H1 (cell line): ENCODE measurements at regions not wholly inside any gene's neighbourhood (a gene's known extent, or its start where the extent isn't known, plus 50 kb on each side); places are given as distances from the start of the nearest gene placed in this dataset.

ENCODE experiments used
- CTCF ChIA-PET: fragments of 300-600 bp; sonication (Branson Sonifier 250); formaldehyde crosslinking; loops from one replicate; lab custom pipeline; 2021; ENCODE audit not compliant: partially characterized antibody; lab: Charles Lee
- POLR2A ChIA-PET: fragments of 300-600 bp; sonication (Branson Sonifier 250); formaldehyde crosslinking; loops from one replicate; lab custom pipeline; 2021; ENCODE audit warnings: inconsistent platforms; ENCODE audit not compliant: partially characterized antibody; lab: Charles Lee
- DNase-seq, 2 experiments: peaks; one replicate each; pipeline versions ENCODE4 v3.0.0 to v3.0.0-alpha.2; 2010 to 2022; ENCODE audit warnings: low spot score in 2 of 2, low read depth in 1 of 2, mixed read lengths in 1 of 2
- FAIRE-seq: peaks from 2 replicates; lab custom pipeline; 2011; peaks lifted over from hg19 to GRCh38; lab: Jason Lieb, UNC
- H2AFZ ChIP-seq: 2 replicates; pipeline ENCODE4 v1.8.1; 2012; ENCODE audit warnings: low read length, inconsistent platforms
- H2AK5ac ChIP-seq: 2 replicates; pipeline ENCODE4 v1.6.1; 2013; ENCODE audit warnings: low read depth, low read length
- H2BK120ac ChIP-seq: replicated peaks from 2 replicates; pipeline ENCODE3; 2013; ENCODE audit warnings: low read depth, low read length, inconsistent platforms
- H2BK12ac ChIP-seq: 2 replicates; pipeline ENCODE4 v1.6.1; 2013; ENCODE audit warnings: low read depth, low read length
- H2BK15ac ChIP-seq: 2 replicates; pipeline ENCODE4 v1.6.1; 2013; ENCODE audit warnings: low read length
- H2BK20ac ChIP-seq: 2 replicates; pipeline ENCODE4 v1.6.1; 2013; ENCODE audit warnings: low read length
- H2BK5ac ChIP-seq: 2 replicates; pipeline ENCODE4 v1.6.1; 2013; ENCODE audit warnings: low read depth, low read length
- H3K14ac ChIP-seq: 2 replicates; pipeline ENCODE4 v1.6.1; 2013; ENCODE audit warnings: inconsistent platforms; ENCODE audit not compliant: insufficient read length
- H3K18ac ChIP-seq: 2 replicates; pipeline ENCODE4 v1.6.1; 2013; ENCODE audit warnings: low read length; ENCODE audit errors: extremely low read depth
- H3K23ac ChIP-seq: 2 replicates; pipeline ENCODE4 v1.6.1; 2013; ENCODE audit warnings: inconsistent platforms; ENCODE audit not compliant: insufficient read length
- H3K23me2 ChIP-seq: 2 replicates; pipeline ENCODE4 v1.6.1; 2013; ENCODE audit warnings: low read depth, low read length
- H3K27ac ChIP-seq: 2 replicates; pipeline ENCODE4 v1.6.1; 2011; ENCODE audit warnings: low read depth, low read length, inconsistent platforms
- H3K27me3 ChIP-seq, 4 experiments: replicated peaks in 1 of 4; 1 replicate in 1 of 4; 2 replicates in 3 of 4; pipeline versions ENCODE4 v1.6.1 to v1.8.1; 2011 to 2013; ENCODE audit warnings: low read length in 3 of 4, mild to moderate bottlenecking in 3 of 4, inconsistent platforms in 2 of 4, mixed read lengths in 2 of 4, moderate library complexity in 1 of 4; ENCODE audit not compliant: control insufficient read depth in 3 of 4, insufficient read depth in 3 of 4; ENCODE audit errors: extremely low read depth in 1 of 4
- H3K36me3 ChIP-seq, 4 experiments: 2 replicates each; pipeline versions ENCODE4 v1.6.1 to v1.8.1; 2011 to 2013; ENCODE audit warnings: mild to moderate bottlenecking in 4 of 4, low read length in 3 of 4, moderate library complexity in 2 of 4, control low read depth in 1 of 4, inconsistent platforms in 1 of 4; ENCODE audit not compliant: insufficient read depth in 4 of 4, control insufficient read depth in 2 of 4
- H3K4ac ChIP-seq: replicated peaks from 2 replicates; pipeline ENCODE3; 2013; ENCODE audit warnings: low read length, low read depth, mixed read lengths, inconsistent platforms; ENCODE audit not compliant: insufficient read length
- H3K4me1 ChIP-seq, 4 experiments: replicated peaks in 1 of 4; 1 replicate in 1 of 4; 2 replicates in 3 of 4; pipeline versions ENCODE4 v1.6.1 to v1.8.1; 2011 to 2013; ENCODE audit warnings: low read length in 3 of 4, inconsistent platforms in 2 of 4, mixed read lengths in 1 of 4; ENCODE audit not compliant: insufficient read depth in 4 of 4, control insufficient read depth in 3 of 4
- H3K4me2 ChIP-seq, 2 experiments: 2 replicates each; pipeline versions ENCODE4 v1.6.1 to v1.8.1; 2011 to 2013; ENCODE audit warnings: low read depth in 2 of 2, low read length in 2 of 2, control low read depth in 1 of 2, inconsistent platforms in 1 of 2, mild to moderate bottlenecking in 1 of 2; ENCODE audit not compliant: insufficient read depth in 1 of 2
- H3K4me3 ChIP-seq, 4 experiments: fragments of 200-600, 300-600 bp in 1 of 4; sonication (generic), shearing (Covaris generic), sonication (Bioruptor Twin) in 1 of 4; 2 replicates each; pipeline versions ENCODE4 v1.5.1 to v1.8.1; 2011 to 2016; ENCODE audit warnings: low read length in 4 of 4, low read depth in 3 of 4, control low read depth in 2 of 4, inconsistent platforms in 2 of 4, mild to moderate bottlenecking in 2 of 4, mixed read lengths in 1 of 4, moderate library complexity in 1 of 4; ENCODE audit not compliant: insufficient read depth in 2 of 4; ENCODE audit errors: extremely low read depth in 1 of 4
- H3K56ac ChIP-seq: replicated peaks from 2 replicates; pipeline ENCODE3; 2013; ENCODE audit warnings: low read depth, mild to moderate bottlenecking, mixed read lengths, low read length, inconsistent platforms; ENCODE audit not compliant: insufficient read length
- H3K79me1 ChIP-seq: 2 replicates; pipeline ENCODE4 v1.6.1; 2013; ENCODE audit warnings: low read depth, low read length, control low read depth
- H3K79me2 ChIP-seq, 2 experiments: 2 replicates each; pipeline versions ENCODE4 v1.6.1 to v1.8.1; 2012 to 2013; ENCODE audit warnings: low read length in 2 of 2, mild to moderate bottlenecking in 2 of 2, inconsistent platforms in 1 of 2; ENCODE audit not compliant: insufficient read depth in 2 of 2, control insufficient read depth in 1 of 2
- H3K9ac ChIP-seq, 4 experiments: replicated peaks in 1 of 4; 1 replicate in 1 of 4; 2 replicates in 3 of 4; pipeline versions ENCODE4 v1.6.1 to v1.8.1; 2011 to 2013; ENCODE audit warnings: low read depth in 3 of 4, low read length in 3 of 4, control low read depth in 2 of 4, mild to moderate bottlenecking in 2 of 4, moderate library complexity in 2 of 4, inconsistent platforms in 1 of 4; ENCODE audit errors: extremely low read depth in 1 of 4
- H3K9me3 ChIP-seq, 2 experiments: 2 replicates each; pipeline versions ENCODE4 v1.6.1 to v1.8.1; 2012 to 2013; ENCODE audit warnings: mild to moderate bottlenecking in 2 of 2, moderate library complexity in 2 of 2, control low read depth in 1 of 2, inconsistent platforms in 1 of 2, low read depth in 1 of 2, low read length in 1 of 2, mixed read lengths in 1 of 2; ENCODE audit not compliant: insufficient read depth in 2 of 2
- H4K20me1 ChIP-seq, 2 experiments: replicated peaks in 1 of 2; 2 replicates each; pipeline versions ENCODE3 to v1.8.1; 2011 to 2013; ENCODE audit warnings: inconsistent platforms in 2 of 2, low read length in 2 of 2, mild to moderate bottlenecking in 1 of 2; ENCODE audit not compliant: insufficient read depth in 2 of 2, control insufficient read depth in 1 of 2
- H4K5ac ChIP-seq: 2 replicates; pipeline ENCODE4 v1.6.1; 2013; ENCODE audit warnings: low read length, low read depth, mixed read lengths, inconsistent platforms; ENCODE audit not compliant: insufficient read length
- H4K8ac ChIP-seq: 2 replicates; pipeline ENCODE4 v1.8.0; 2013; ENCODE audit warnings: mild to moderate bottlenecking, moderate library complexity, low read length, inconsistent platforms; ENCODE audit not compliant: insufficient read depth; ENCODE audit errors: extremely low read depth
- H4K91ac ChIP-seq: replicated peaks from 2 replicates; pipeline ENCODE3; 2013; ENCODE audit warnings: low read length, mixed read lengths, inconsistent platforms; ENCODE audit not compliant: insufficient read length
- CBX5 ChIP-seq: fragments of 300-800, 300-1000 bp; sonication (generic); IDR thresholded peaks from 2 replicates; pipeline ENCODE4 v1.7.1; 2016; ENCODE audit warnings: antibody characterized with exemption, low read length, low read depth
- CEBPB ChIP-seq: IDR thresholded peaks from 2 replicates; pipeline ENCODE4 v1.6.1; 2012; ENCODE audit warnings: low read depth, low read length
- CREB1 ChIP-seq: IDR thresholded peaks from 2 replicates; pipeline ENCODE4 v1.6.1; 2012; ENCODE audit warnings: inconsistent platforms
- EP300 ChIP-seq, 2 experiments: IDR thresholded peaks; 1 replicate in 1 of 2; 2 replicates in 1 of 2; pipeline ENCODE4 v1.6.1; 2011 to 2012; ENCODE audit warnings: low read depth in 2 of 2, low read length in 2 of 2, mild to moderate bottlenecking in 2 of 2, borderline replicate concordance in 1 of 2, inconsistent platforms in 1 of 2, moderate library complexity in 1 of 2
- HDAC2 ChIP-seq, 2 experiments: fragments of 300-600 bp in 1 of 2; sonication (generic) in 1 of 2; IDR thresholded peaks; 2 replicates each; pipeline ENCODE4 v1.6.1; 2011 to 2012; ENCODE audit warnings: low read depth in 2 of 2, low read length in 2 of 2, mild to moderate bottlenecking in 2 of 2, moderate library complexity in 2 of 2, borderline replicate concordance in 1 of 2, inconsistent platforms in 1 of 2
- JUN ChIP-seq: IDR thresholded peaks from 2 replicates; pipeline ENCODE4 v1.6.1; 2011; ENCODE audit warnings: low read depth, mild to moderate bottlenecking, improper control_type of control experiment, low read length
- KDM1A ChIP-seq: fragments of 200-600, 300-600 bp; sonication (generic); IDR thresholded peaks from 2 replicates; pipeline ENCODE4 v1.7.1; 2016; ENCODE audit warnings: mild to moderate bottlenecking, low read length, borderline replicate concordance
- KDM5A ChIP-seq: fragments of 200-600 bp; IDR thresholded peaks from 2 replicates; pipeline ENCODE4 v1.7.1; 2012; ENCODE audit warnings: mild to moderate bottlenecking, low read length, inconsistent platforms, mixed read lengths
- POLR2A ChIP-seq, 2 experiments: IDR thresholded peaks; 1 replicate in 1 of 2; 2 replicates in 1 of 2; pipeline ENCODE4 v1.6.1; 2011; ENCODE audit warnings: low read depth in 2 of 2, low read length in 2 of 2, mild to moderate bottlenecking in 2 of 2; ENCODE audit errors: control extremely low read depth in 1 of 2
- RBBP5 ChIP-seq: IDR thresholded peaks from 2 replicates; pipeline ENCODE4 v1.7.1; 2012; ENCODE audit warnings: low read depth, mild to moderate bottlenecking, inconsistent platforms, low read length, moderate library complexity, borderline replicate concordance
- RXRA ChIP-seq: IDR thresholded peaks from 2 replicates; pipeline ENCODE4 v1.6.1; 2011; ENCODE audit warnings: low read depth, mild to moderate bottlenecking, low read length, moderate library complexity; ENCODE audit not compliant: insufficient read depth
- TAF1 ChIP-seq: IDR thresholded peaks from 2 replicates; pipeline ENCODE4 v1.6.1; 2011; ENCODE audit warnings: mild to moderate bottlenecking, low read depth, low read length
- WGBS, 2 experiments: shearing (Covaris generic) in 1 of 2; methylation state at CpG; one replicate each; pipeline versions ENCODE4 v1.1.6 to v1.1.7; 2013 to 2015; ENCODE audit warnings: low lambda C conversion rate in 2 of 2, mixed read lengths in 2 of 2, inconsistent platforms in 1 of 2, low coverage in 1 of 2, missing lambda C conversion rate in 1 of 2; ENCODE audit not compliant: insufficient replicate concordance in 2 of 2, insufficient coverage in 1 of 2, insufficient read length in 1 of 2; ENCODE audit errors: extremely low coverage in 1 of 2, missing lambda C conversion rate in 1 of 2; 5-methylcytosine and 5-hydroxymethylcytosine counted together
- TF ChIP-seq, protein P1 (sequence below): IDR thresholded peaks from 2 replicates; pipeline ENCODE4 v1.6.1; 2012; ENCODE audit warnings: low read length, inconsistent platforms

DNA sequence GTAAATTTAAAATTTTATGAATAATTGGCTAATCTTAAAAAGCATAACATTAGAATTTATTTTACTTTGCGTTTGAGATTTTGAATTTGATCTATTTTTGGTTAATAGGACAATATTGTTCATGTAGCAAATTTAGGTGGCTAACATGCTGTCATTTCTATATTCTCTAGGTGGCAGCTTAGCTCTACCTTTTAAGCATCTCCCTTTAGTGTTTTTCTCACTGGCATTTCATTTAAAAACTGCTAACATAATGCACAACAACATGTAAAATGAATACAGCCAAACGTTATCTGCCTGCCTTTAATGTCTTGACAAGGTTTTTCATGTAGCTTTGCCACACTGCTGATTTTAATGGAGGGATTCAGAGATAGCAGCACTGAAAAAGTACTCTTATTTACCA lies 272.4 kb upstream of the FBXO33 start:
- Histone ChIP-seq H2BK12ac (no peak overlapping the region), H3K9ac (no peak overlapping the region), H3K23me2 (no peaks in the 10 kb centered on the region), H4K20me1 (no peaks in the 10 kb centered on the region), H2BK5ac (no peak overlapping the region), H3K79me2 (no peaks in the 10 kb centered on the region), H3K4me2 (no peak overlapping the region), H4K5ac (no peak overlapping the region), H3K23ac (no peak overlapping the region), H3K9me3 (peaks cover 6 to 7% of the 10 kb centered on the region in 2 experiments; a peak in 2 of 4 replicates), H2BK15ac (no peak overlapping the region), H3K56ac (no peak overlapping the region), H2AK5ac (no peak overlapping the region), H3K14ac (no peak overlapping the region), H3K4me1 (no peaks in the 10 kb centered on the region), H3K18ac (no peak overlapping the region), H4K91ac (no peak overlapping the region), H2AFZ (no peak overlapping the region), H3K27me3 (no peaks in the 10 kb centered on the region), H3K36me3 (no peaks in the 10 kb centered on the region), H3K79me1 (no peaks in the 10 kb centered on the region), H2BK20ac (no peak overlapping the region), H4K8ac (no peak overlapping the region), H3K27ac (no peak overlapping the region), H3K4me3 (no peak overlapping the region), H3K4ac (no peak overlapping the region), H2BK120ac (no peak overlapping the region)
- WGBS, 2 experiments, result 86% methylated on average over 2 of the region's 2 CpGs; no CpG with 5 or more reads in 1 of the 2 experiments
- FAIRE-seq (no peak), DNase-seq (no peak)
- ChIA-PET CTCF (interaction anchor here (0.7 to 1.4 kb wide), 4 partner anchors 9 to 713 kb away, joined by 3 to 5 read pairs (median 4); no protein-coding TSS in a partner anchor), POLR2A (no interaction called here)
- TF ChIP-seq CEBPB, result no peak
- no peak for TF ChIP-seq RXRA
- TF ChIP-seq, protein P1, sequence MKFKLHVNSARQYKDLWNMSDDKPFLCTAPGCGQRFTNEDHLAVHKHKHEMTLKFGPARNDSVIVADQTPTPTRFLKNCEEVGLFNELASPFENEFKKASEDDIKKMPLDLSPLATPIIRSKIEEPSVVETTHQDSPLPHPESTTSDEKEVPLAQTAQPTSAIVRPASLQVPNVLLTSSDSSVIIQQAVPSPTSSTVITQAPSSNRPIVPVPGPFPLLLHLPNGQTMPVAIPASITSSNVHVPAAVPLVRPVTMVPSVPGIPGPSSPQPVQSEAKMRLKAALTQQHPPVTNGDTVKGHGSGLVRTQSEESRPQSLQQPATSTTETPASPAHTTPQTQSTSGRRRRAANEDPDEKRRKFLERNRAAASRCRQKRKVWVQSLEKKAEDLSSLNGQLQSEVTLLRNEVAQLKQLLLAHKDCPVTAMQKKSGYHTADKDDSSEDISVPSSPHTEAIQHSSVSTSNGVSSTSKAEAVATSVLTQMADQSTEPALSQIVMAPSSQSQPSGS, result no peak
- no peak for TF ChIP-seq RBBP5
- no peak for TF ChIP-seq KDM5A
- TF ChIP-seq CREB1, result no peak
- TF ChIP-seq POLR2A (IDR thresholded peaks at IDR 0.05; ENCODE audit: control extremely low read depth in 1 of 2, low read depth in 2 of 2, low read length in 2 of 2), result no peak
- TF ChIP-seq JUN, result no peak
- no peak for TF ChIP-seq KDM1A
- TF ChIP-seq EP300 (IDR thresholded peaks at IDR 0.05; ENCODE audit: borderline replicate concordance in 1 of 2, low read depth in 2 of 2, low read length in 2 of 2), result no peak
- TF ChIP-seq TAF1, result no peak
- no peak for TF ChIP-seq HDAC2 (IDR thresholded peaks at IDR 0.05; ENCODE audit: borderline replicate concordance in 1 of 2, low read depth in 2 of 2, low read length in 2 of 2)
- no peak for TF ChIP-seq CBX5
